ENCODE measurements at regions not wholly inside any gene's neighbourhood (a gene's known extent, or its start where the extent isn't known, plus 50 kb on each side); places are given as distances from the start of the nearest gene placed in this dataset.

DNA sequence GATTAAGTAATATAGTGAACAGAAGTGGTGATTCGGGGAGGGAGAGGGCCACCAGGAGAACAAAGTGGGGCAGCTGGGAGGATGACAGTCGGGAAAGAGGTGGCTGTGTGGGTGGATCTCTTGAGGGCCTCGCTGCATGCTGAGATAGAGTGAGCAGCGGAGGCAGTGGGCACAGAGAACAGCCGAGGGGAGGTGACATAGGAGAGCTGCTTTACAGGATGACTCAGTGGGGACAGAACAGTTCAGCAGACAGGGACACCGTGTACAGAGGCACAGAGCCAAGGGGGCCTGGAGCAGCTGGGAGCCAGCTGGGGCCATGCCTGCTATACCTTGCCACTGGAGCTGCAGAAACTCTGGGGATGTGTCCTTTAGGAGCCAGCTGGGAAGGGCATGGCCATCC, 273.9 kb downstream of the GADD45G start:
- Mint-ChIP-seq H3K4me3 (no peak overlapping the region), H3K27me3 (ENCODE audit: insufficient read depth, low read depth, poor library complexity) (peaks cover 1% of the 10 kb centered on the region), H3K9me3 (no peaks in the 10 kb centered on the region), H3K36me3 (ENCODE audit: low read depth) (no peaks in the 10 kb centered on the region), H3K27ac (no peak overlapping the region), H3K4me1 (peaks cover 2% of the 10 kb centered on the region; the same call in 1 of the 3 replicates)
- no peak overlapping the region for H3K27ac ChIP-seq (ENCODE audit: low read depth)
- no peak overlapping the region for H2AFZ ChIP-seq
- no peaks in the 10 kb centered on the region for H3K79me2 ChIP-seq (replicated peaks; ENCODE audit: insufficient read depth)
- H3K4me1 ChIP-seq (ENCODE audit: insufficient read depth): no peaks in the 10 kb centered on the region
- H3K9me2 ChIP-seq (ENCODE audit: insufficient read depth): no peaks in the 10 kb centered on the region
- TF ChIP-seq STAT1 (IDR thresholded peaks at IDR 0.05; ENCODE audit: unreplicated experiment): no peak
- TF ChIP-seq ZNF114 (CRISPR knock-in tag; IDR thresholded peaks at IDR 0.05): no peak
- TF ChIP-seq, protein P1, sequence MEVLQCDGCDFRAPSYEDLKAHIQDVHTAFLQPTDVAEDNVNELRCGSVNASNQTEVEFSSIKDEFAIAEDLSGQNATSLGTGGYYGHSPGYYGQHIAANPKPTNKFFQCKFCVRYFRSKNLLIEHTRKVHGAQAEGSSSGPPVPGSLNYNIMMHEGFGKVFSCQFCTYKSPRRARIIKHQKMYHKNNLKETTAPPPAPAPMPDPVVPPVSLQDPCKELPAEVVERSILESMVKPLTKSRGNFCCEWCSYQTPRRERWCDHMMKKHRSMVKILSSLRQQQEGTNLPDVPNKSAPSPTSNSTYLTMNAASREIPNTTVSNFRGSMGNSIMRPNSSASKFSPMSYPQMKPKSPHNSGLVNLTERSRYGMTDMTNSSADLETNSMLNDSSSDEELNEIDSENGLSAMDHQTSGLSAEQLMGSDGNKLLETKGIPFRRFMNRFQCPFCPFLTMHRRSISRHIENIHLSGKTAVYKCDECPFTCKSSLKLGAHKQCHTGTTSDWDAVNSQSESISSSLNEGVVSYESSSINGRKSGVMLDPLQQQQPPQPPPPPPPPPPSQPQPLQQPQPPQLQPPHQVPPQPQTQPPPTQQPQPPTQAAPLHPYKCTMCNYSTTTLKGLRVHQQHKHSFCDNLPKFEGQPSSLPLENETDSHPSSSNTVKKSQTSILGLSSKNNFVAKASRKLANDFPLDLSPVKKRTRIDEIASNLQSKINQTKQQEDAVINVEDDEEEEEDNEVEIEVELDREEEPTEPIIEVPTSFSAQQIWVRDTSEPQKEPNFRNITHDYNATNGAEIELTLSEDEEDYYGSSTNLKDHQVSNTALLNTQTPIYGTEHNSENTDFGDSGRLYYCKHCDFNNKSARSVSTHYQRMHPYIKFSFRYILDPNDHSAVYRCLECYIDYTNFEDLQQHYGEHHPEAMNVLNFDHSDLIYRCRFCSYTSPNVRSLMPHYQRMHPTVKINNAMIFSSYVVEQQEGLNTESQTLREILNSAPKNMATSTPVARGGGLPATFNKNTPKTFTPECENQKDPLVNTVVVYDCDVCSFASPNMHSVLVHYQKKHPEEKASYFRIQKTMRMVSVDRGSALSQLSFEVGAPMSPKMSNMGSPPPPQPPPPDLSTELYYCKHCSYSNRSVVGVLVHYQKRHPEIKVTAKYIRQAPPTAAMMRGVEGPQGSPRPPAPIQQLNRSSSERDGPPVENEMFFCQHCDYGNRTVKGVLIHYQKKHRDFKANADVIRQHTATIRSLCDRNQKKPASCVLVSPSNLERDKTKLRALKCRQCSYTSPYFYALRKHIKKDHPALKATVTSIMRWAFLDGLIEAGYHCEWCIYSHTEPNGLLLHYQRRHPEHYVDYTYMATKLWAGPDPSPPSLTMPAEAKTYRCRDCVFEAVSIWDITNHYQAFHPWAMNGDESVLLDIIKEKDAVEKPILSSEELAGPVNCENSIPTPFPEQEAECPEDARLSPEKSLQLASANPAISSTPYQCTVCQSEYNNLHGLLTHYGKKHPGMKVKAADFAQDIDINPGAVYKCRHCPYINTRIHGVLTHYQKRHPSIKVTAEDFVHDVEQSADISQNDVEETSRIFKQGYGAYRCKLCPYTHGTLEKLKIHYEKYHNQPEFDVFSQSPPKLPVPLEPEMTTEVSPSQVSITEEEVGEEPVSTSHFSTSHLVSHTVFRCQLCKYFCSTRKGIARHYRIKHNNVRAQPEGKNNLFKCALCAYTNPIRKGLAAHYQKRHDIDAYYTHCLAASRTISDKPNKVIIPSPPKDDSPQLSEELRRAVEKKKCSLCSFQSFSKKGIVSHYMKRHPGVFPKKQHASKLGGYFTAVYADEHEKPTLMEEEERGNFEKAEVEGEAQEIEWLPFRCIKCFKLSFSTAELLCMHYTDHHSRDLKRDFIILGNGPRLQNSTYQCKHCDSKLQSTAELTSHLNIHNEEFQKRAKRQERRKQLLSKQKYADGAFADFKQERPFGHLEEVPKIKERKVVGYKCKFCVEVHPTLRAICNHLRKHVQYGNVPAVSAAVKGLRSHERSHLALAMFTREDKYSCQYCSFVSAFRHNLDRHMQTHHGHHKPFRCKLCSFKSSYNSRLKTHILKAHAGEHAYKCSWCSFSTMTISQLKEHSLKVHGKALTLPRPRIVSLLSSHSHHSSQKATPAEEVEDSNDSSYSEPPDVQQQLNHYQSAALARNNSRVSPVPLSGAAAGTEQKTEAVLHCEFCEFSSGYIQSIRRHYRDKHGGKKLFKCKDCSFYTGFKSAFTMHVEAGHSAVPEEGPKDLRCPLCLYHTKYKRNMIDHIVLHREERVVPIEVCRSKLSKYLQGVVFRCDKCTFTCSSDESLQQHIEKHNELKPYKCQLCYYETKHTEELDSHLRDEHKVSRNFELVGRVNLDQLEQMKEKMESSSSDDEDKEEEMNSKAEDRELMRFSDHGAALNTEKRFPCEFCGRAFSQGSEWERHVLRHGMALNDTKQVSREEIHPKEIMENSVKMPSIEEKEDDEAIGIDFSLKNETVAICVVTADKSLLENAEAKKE (CRISPR knock-in tag; IDR thresholded peaks at IDR 0.05): no peak
- TF ChIP-seq, protein P2, sequence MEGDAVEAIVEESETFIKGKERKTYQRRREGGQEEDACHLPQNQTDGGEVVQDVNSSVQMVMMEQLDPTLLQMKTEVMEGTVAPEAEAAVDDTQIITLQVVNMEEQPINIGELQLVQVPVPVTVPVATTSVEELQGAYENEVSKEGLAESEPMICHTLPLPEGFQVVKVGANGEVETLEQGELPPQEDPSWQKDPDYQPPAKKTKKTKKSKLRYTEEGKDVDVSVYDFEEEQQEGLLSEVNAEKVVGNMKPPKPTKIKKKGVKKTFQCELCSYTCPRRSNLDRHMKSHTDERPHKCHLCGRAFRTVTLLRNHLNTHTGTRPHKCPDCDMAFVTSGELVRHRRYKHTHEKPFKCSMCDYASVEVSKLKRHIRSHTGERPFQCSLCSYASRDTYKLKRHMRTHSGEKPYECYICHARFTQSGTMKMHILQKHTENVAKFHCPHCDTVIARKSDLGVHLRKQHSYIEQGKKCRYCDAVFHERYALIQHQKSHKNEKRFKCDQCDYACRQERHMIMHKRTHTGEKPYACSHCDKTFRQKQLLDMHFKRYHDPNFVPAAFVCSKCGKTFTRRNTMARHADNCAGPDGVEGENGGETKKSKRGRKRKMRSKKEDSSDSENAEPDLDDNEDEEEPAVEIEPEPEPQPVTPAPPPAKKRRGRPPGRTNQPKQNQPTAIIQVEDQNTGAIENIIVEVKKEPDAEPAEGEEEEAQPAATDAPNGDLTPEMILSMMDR (conservative IDR thresholded peaks at IDR 0.05; ENCODE audit: low read depth in 2 of 2): no peak
- TF ChIP-seq NANOG (IDR thresholded peaks at IDR 0.05; ENCODE audit: borderline replicate concordance): no peak
- no peak for TF ChIP-seq POLR2AphosphoS5 (IDR thresholded peaks at IDR 0.05; ENCODE audit: low read depth)
- no peak for TF ChIP-seq EZH2phosphoT487 (IDR thresholded peaks at IDR 0.05; ENCODE audit: unreplicated experiment)
- TF ChIP-seq, protein P3, sequence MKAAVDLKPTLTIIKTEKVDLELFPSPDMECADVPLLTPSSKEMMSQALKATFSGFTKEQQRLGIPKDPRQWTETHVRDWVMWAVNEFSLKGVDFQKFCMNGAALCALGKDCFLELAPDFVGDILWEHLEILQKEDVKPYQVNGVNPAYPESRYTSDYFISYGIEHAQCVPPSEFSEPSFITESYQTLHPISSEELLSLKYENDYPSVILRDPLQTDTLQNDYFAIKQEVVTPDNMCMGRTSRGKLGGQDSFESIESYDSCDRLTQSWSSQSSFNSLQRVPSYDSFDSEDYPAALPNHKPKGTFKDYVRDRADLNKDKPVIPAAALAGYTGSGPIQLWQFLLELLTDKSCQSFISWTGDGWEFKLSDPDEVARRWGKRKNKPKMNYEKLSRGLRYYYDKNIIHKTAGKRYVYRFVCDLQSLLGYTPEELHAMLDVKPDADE (IDR thresholded peaks at IDR 0.05): no peak
- TF ChIP-seq ZNF331 (CRISPR knock-in tag; IDR thresholded peaks at IDR 0.05; ENCODE audit: low read depth): no peak
- TF ChIP-seq REST (IDR thresholded peaks at IDR 0.05; ENCODE audit: unreplicated experiment): no peak
- H3K36me3 ChIP-seq (ENCODE audit: insufficient read depth): no peaks in the 10 kb centered on the region
- H3K4me3 ChIP-seq: no peak overlapping the region
- no peak overlapping the region for H3K4me2 ChIP-seq
- H4K20me1 ChIP-seq (replicated peaks; ENCODE audit: insufficient read depth): no peaks in the 10 kb centered on the region
- H3K27me3 ChIP-seq (ENCODE audit: insufficient read depth): no peaks in the 10 kb centered on the region
- no peaks in the 10 kb centered on the region for H3F3A ChIP-seq (replicated peaks; ENCODE audit: low read depth)
- DNase-seq (ENCODE audit: low spot score) (no peak), ATAC-seq (no peak)

All from GM23338 (cell line).